ENCODE measurements at regions not wholly inside any gene's neighbourhood (a gene's known extent, or its start where the extent isn't known, plus 50 kb on each side); places are given as distances from the start of the nearest gene placed in this dataset.

- no peak overlapping the region for H3K4me3 ChIP-seq (ENCODE audit: low read depth, low read length)
- TF ChIP-seq CTCF (conservative IDR thresholded peaks at IDR 0.05; ENCODE audit: low read depth, low read length), result no peak
These were observed 290.0 kb downstream of the PRL start for GRCh38 chr6:22006795-22007194.

GRCh38 chr6:22007469-22007868 is 289.4 kb downstream of the PRL start:
- no peak for DNase-seq (ENCODE audit: low read depth)
- TF ChIP-seq CTCF (conservative IDR thresholded peaks at IDR 0.05; ENCODE audit: low read depth, low read length), result no peak
- no peak overlapping the region for H3K4me3 ChIP-seq (ENCODE audit: low read depth, low read length)

More at GRCh38 chr6:22006795-22007194, 290.0 kb downstream of the PRL start:
- DNase-seq (ENCODE audit: low read depth), result no peak

DNA sequence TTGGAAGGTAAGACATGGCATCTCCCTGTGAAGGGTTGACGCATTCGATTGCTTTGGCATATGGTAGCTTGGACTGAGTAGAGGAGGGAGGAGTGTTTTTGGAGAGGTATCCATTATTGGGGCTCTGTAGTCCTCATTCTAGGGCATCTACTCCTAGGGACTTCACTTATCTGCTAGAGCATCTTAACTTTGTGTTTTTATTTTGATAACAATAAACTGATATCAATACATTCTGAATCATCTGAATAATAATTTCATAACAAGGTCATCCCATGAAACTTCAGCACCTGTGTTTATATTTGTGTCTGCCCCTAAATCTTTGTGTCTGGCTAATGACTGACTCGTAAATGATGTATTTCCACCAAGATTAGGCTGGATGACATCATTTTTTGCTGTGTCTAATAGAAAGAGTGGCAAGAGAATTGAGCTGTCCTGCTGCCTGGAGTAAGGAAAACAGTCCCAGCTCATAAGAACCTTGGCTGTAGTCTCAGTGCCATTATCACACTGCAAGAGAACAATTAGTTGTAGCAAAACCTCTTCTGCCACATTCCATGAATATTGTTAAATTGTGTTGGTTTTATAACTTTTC is 288.5 kb downstream of the PRL start:
- H3K4me3 ChIP-seq (ENCODE audit: low read depth, low read length), result no peak overlapping the region
- no peak for DNase-seq (ENCODE audit: low read depth)
- no peak for TF ChIP-seq CTCF (conservative IDR thresholded peaks at IDR 0.05; ENCODE audit: low read depth, low read length)

DNA sequence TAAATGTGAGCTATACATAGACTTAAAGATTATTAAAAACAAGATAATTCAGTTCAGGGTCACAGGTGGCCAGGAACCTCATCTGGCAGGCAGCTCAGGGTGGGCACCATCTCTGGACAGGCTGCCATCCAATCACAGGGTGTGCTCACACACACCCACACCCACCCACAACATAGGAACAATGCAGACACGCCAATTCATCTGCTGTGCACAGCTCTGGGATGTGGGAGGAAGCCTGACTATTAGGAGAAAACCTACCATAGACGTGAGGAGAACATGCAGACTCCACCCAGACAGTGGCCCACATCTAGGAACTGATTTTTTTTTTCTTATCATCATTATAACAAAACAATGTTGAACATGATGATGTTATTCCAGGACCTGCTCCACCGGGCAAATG is 286.7 kb downstream of the PRL start:
- no peak for TF ChIP-seq CTCF (conservative IDR thresholded peaks at IDR 0.05; ENCODE audit: low read depth, low read length)
- DNase-seq (ENCODE audit: low read depth), result no peak
- no peak overlapping the region for H3K4me3 ChIP-seq (ENCODE audit: low read depth, low read length)

GRCh38 chr6:22015216-22015615 is 281.6 kb downstream of the PRL start:
- TF ChIP-seq CTCF (conservative IDR thresholded peaks at IDR 0.05; ENCODE audit: low read depth, low read length), result no peak
- no peak for DNase-seq (ENCODE audit: low read depth)
- no peak overlapping the region for H3K4me3 ChIP-seq (ENCODE audit: low read depth, low read length)

- DNase-seq (ENCODE audit: low read depth), result no peak
- H3K4me3 ChIP-seq (ENCODE audit: low read depth, low read length), result no peak overlapping the region
- TF ChIP-seq CTCF (conservative IDR thresholded peaks at IDR 0.05; ENCODE audit: low read depth, low read length), result no peak
These were observed 280.9 kb downstream of the PRL start for GRCh38 chr6:22015944-22016343.

DNA sequence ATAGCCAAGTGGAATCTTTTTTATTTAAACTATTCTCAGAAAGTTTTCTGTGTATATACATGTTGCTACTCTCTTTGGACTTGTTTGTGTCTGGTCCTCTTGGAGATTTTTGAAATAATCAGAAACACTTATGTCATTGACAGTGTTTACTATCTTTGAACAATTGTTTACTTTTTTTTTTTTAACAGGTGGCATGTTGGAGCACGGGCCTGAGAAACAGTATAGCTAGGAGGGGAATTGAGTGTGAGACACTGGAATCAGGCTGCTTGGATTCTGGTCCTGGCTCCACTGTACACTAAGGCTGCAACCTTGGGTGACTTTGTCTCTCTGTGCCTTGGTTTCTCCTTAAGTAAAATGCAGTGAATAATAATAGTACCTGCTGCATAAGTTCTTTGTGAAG is 279.6 kb downstream of the PRL start:
- TF ChIP-seq CTCF (conservative IDR thresholded peaks at IDR 0.05; ENCODE audit: low read depth, low read length), result no peak
- no peak overlapping the region for H3K4me3 ChIP-seq (ENCODE audit: low read depth, low read length)
- no peak for DNase-seq (ENCODE audit: low read depth)

Data from choroid plexus epithelial cell (primary cell).